Erythroblast (primary cell): ENCODE measurements at regions not wholly inside any gene's neighbourhood (a gene's known extent, or its start where the extent isn't known, plus 50 kb on each side); places are given as distances from the start of the nearest gene placed in this dataset.

Experiments
- GATA1 ChIP-seq: IDR thresholded peaks from 2 replicates; pipeline ENCODE4 v1.6.1; 2011; ENCODE audit warnings: low read depth, mild to moderate bottlenecking, control low read depth, low read length, moderate library complexity
- POLR2A ChIP-seq: IDR thresholded peaks from 2 replicates; pipeline ENCODE4 v1.6.1; 2011; ENCODE audit warnings: mild to moderate bottlenecking, low read length

- TF ChIP-seq POLR2A (no peak), GATA1 (no peak)
These were observed 75.3 kb upstream of the SERPINE2 start for GRCh38 chr2:224114428-224114827.
